SKM-1 treated with dmso at 0.1 percent for 144 hours (cell line): ENCODE measurements at regions not wholly inside any gene's neighbourhood (a gene's known extent, or its start where the extent isn't known, plus 50 kb on each side); places are given as distances from the start of the nearest gene placed in this dataset.
"Not testable (repeated sequence)": the region's sequence is repeated elsewhere in the genome, so short reads cannot be mapped to it uniquely, and the experiment has no call there.

ENCODE experiments used
- DNase-seq: peaks from one replicate; lab custom pipeline; 2025; ENCODE audit not compliant: unreplicated experiment; lab: John Stamatoyannopoulos, UW

DNA sequence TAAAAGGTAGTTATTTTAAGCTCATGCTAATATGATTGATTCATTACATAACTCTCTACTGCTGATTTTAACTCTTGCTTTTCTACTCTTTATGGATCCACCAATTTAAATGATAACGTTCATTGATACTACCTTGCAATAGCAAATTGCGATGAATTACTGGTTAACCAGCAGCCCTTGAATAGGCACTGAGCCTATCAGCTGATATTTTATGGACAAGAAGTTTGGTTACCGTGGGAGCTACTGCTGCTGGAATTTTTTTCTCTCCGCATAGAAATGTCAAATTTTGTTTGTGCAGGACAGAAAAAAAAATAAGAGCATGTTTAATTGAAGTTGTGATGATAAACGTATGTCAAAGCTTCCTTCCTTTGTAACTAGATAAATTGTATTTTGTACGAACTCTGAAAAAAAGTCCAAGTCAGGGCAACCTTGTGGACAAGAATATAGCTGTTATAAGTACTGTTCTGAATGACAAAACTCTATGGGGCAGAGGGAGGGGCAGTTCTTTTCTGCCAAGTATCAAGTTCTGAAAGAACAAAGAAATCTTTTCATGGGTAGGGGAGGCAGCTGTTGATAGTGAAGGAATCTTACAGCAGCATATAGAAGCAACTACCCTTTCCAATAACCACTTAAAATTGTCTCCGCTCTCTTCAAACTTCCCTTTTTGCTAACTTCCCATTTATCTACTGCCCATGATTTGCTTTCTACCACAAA, 434.9 kb upstream of the PABPC4L start:
- peak; percentile 53 for DNase-seq

DNA sequence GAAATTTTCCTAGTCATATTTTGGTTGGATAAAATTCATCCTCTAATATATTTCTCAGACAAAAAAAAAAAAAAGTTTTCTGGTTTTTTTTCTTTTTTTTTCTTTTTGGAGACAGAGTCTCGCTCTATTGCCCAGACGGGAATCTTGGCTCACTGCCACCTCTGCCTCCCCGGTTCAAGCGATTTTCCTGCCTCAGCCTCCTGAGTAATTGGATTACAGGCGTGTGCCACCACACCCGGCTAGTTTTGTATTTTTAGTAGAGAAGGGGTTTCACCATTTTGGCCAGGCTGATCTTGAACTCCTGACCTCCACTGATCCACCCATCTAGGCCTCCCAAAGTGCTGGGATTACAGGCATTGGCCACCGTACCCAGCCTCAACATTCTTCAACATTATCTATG, 432.7 kb upstream of the PABPC4L start:
- no peak for DNase-seq

DNA sequence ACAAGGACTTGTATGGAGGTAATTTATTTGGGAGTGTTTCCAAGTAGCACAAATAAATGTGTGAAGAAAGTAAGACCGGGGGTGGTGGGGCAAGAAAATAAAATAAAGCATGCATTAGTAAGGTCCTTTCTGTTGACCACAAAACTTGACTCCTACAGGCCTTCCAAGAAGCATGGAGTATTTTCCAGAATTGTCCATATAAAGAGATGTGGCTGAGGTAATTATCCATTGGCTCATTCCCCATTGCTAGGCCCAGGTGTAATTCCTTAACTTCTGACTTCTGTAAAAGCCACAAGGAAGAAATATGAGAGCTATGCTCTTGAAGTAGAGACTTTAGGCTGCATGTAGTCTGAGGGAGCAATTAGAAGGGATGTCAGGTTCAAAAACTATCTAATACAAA, 430.5 kb upstream of the PABPC4L start:
- no peak for DNase-seq

DNA sequence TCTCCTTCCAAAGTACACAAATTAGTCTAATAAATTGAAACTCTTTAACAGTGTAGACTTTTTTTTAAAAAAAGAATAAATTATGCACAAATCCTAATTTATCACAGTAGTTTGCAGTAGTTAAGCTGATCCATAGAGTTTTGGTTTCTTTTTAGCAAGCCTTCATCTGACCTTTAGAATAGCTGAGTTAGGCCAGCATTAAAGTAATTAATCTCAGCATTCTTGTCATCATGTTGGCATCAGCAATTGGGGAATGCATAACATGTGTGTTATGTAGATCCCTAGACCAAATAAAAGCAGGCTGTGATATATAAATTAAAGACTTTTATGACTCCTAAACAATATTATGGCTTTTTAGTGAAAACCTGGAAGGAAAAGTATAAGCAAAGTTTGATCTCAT, 426.5 kb upstream of the PABPC4L start:
- DNase-seq, result no peak

DNA sequence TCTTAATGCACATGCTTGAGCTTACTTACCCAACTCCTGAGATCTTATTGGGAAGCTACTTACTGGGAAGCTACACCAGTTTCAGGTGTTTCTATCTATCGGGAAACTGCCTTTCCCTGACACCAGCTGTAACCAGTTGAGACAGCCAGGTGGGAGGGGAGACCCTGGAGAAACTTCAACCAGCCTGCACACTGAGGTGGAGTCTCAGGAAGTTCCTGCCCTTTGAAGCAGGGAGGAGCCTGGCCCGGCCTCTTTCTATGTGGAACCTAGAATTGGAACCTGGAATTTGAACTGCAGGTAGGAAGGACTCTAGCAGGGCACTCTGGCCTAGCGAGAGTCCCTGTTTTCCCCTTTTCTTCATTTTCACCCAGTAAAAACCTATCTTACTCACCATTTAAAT, 425.8 kb upstream of the PABPC4L start:
- DNase-seq, result no peak

DNA sequence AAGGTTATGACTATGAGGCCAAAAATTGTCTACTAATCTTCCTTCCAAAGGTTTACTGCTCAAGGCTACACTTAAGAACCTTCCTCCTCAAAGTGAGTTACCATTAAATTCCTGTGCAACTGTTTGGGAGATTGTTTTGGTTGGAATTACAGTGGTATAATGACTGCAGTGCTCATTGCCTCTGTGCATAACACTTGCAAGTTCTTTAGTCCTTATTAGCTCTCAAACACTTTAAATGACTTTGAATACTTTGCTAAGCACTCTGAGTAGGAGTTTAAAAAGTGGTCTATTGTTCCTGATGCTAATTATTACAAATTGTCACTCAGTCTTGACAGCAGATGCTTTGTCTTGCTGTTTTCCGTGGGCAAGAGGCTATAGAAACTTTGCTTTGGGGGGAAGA, 422.8 kb upstream of the PABPC4L start:
- DNase-seq, result no peak

DNA sequence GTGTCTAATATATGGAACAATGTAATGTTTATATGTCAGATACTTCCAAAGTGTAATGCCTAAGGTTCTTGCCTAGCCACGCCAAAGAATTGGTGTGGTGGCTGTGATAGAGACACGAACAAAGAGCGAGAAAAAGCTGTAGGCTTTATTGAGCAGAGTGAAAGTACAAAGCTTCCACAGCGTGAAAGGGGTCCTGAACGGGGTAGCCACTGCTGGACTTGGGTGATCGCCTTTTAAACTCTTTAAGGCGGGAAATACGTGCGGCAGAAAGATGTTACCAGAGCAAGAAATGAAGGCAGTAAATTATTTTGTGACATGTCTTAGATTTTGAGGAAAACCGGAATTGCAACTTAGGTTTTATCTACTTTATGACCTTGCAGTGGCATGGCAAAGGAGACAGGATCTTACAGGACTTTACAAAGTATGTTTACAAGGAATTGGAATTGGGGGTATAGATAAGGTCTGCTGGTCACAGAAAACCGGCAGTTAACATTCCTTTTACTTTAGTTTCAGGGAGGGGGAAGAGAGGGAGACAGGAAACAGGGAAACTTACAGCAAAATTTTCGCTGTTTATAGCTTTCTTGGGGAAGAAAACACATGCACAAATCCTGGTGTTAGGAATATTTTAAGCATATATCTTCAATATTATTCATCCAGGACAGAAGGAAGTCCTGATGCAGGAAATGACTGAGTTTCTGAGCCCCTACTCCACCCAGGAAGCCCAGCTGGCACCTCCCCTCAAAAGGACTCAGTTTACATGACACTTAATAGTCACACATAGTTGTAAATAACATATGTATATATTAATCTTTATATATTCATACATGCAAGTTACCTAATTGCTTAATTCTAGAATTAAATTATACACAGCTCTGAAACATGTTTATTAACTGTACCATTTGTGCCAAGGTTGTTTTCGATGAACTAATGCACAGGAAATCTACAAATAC, 421.3 kb upstream of the PABPC4L start:
- DNase-seq, result not testable (repeated sequence)

DNA sequence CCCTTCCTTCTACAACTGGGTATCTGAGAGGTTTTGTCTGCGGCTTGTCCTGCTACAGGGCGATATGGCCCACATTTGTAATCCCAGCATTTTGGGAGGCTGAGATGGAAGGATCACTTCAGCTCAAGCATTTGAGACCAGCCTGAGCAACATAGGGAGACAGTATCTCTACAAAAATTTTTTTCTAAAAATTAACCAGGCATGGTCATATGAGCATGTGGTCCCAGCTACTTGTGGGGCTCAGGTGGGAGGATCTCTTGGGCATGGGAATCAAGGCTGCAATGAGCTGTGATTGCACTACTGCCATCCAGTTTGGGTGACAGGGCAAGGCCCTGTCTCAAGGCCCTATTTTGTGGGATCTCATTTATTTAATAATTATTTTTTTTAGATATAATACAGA, 420.6 kb upstream of the PABPC4L start:
- DNase-seq, result no peak

DNA sequence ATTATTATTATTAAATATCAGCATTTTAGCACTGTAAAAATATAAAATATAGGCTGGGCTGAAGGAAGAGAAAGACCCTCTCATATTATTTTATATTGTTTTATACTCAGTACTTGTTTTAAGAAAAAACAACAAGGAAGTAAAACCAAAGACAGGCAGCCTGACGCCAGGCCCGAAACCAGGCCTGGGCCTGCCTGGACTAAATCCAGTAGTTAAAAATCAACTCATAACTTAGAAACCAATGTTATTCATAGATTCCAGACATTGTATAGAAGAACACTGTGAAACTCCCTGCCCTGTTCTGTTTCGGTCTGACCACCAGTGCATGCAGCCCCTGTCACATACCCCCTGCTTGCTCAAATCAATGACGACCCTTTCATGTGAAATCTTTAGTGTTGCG, 420.1 kb upstream of the PABPC4L start:
- not testable (repeated sequence) for DNase-seq

DNA sequence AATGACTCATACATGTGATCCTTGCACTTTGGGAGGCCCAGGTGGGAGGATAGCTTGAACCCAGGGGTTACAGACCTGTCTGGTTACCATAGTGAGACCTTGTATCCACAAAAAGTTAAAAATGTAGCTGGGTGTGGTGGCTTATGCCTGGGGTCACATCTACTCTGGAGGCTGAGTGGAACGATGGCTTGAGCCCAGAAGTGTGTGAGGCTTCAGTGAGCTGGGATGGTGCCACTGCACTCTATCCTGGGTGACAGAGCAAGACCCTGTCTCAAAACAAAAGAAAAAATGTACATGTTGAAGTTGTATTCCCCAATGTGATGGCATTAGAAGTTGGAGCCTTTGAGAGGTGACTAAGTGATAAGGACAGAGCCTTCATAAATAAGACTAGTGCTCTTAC, 409.4 kb upstream of the PABPC4L start:
- DNase-seq, result no peak

DNA sequence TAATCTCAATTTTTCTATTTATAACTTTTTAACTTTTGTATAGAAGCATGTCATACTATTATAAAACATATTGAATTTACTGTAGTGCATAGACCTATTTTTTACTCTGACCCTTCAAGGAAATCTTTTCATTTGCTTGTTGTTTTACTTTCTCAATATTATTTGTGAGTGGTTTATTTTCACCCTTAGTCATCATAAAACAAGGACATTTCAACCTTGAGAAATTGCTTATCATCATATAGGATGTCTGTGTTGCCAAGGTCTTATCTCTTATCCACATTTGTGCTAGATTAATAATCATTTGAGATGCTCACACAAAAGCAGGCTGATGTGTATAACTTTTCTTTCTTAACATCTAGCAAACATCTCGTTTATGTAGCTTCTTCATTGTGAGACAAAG, 408.6 kb upstream of the PABPC4L start:
- DNase-seq, result no peak

DNA sequence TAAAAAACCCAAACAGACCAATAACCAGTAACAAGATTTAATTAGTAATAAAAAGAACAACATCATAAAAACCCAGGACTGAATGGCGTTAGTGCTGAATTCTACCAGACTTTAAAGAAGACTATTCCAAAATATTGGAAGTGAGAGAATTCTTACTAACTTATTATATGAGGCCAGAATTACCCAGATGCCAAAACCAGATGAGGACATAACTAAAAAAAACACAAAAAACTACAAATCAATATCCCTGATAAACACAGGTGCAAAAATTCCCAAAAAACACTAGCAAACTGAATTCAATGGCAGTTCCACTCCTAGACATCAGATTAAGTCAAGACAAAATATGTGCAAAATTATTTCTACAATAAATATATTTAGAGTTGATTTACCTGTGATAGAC, 400.1 kb upstream of the PABPC4L start:
- no peak for DNase-seq

DNA sequence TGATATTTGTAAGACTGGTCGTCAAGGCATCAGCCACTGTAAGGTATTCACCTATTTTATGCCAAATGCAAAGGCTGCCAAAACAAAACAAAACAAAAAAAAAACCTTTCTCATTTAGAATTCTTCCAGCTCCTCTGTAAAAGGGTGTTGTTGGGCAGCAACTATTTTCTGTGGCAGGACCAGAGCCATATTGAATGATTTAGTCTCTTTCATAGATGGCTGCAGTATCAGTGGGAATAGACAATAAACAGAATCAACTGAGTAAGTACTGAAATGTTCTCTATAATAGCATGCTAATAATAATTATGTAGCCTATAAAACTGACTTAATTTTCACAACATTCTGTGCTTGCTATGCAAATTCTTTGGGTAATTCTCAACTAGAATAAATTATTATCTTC, 389.7 kb upstream of the PABPC4L start:
- no peak for DNase-seq

DNA sequence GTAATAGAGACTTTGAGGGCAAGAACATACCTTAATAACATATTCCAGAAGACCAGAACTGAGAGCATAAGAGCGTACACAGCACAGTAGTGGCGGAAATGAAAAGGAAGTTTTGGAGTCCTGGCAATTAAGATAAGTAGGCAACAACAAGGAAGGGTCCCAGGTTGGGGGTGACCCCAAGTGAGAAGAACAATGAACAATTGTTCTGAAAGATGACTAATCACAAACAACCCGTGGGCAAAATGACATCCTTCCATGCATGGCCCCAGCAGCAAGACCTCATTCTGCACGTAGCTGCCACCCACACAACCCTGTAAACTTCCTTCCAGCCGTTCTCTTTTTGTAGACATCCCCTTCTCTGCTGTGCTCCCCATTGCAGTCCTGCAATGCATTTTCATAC, 384.4 kb upstream of the PABPC4L start:
- DNase-seq, result no peak

DNA sequence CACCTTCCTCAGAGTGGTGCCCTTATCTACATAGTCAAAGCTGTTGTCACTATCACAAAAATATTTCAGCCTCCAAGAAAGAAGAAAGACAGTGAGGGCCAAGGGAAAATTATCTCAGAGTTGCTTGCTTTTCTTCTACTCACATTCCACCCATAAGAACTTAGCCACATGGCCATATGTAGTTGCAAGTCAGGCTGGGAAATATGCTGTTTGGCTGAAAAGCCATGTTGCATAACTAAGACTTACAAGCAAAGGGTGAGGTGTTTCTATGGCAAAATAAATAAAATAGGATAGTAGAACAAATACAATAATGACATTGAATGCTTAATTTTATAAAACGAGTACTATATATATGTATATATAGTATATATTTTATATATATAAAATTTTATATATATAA, 365.9 kb upstream of the PABPC4L start:
- no peak for DNase-seq

DNA sequence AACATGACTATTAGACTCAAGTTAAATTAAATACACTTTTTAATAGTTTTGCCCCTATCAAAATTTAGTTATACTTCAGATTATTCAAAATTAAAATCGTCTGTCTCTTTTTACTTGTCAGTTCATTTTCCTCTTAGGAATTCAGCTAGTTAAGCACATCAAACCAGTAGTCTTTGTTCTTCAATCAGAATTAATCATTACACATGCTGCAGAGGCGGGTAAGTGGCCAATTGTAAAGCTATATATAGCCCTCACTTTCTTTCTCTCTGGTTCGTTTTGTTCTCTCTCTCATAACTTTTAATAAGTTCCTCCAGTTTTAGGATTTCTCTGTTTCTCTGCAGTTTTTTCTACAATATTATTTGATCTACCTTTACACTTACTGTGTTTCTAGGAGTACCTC, 359.1 kb upstream of the PABPC4L start:
- DNase-seq, result no peak

DNA sequence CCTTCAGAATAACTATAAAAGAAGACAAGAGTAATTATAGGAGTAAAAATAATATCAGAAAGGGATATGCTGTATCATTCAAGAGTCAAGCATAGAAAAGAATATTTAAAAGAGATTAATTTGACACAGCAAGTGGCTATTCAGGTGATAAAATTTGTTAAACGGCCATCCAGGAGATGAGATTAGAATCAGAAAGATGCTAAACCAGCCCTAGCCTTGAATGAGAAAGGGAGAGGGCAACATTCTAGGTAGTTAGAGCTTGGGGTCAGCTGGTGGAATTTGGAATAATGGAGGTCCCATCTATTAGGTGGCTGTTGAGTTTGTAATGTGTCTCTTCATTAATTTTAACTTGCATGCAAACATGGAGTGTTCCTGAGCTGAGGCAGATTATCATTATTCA, 350.5 kb upstream of the PABPC4L start:
- no peak for DNase-seq

DNA sequence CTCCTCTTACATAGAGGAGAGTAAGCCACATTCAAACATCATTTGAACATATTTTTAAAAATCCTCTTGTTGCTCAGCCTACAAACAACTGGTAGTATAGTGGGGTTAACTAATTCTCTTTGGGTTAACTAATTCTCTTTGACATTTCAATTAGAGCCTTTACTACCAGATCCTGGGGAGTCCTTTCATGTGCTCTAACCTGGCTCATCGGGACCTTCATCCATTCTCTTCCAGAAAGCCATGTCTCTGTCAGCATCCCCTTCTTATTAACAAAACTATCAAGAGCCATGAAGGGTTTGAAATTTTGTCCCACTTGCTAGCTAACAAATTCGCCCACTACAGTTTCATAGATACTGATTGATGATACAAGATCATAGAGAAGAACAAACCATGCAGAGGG, 349.8 kb upstream of the PABPC4L start:
- DNase-seq, result no peak

DNA sequence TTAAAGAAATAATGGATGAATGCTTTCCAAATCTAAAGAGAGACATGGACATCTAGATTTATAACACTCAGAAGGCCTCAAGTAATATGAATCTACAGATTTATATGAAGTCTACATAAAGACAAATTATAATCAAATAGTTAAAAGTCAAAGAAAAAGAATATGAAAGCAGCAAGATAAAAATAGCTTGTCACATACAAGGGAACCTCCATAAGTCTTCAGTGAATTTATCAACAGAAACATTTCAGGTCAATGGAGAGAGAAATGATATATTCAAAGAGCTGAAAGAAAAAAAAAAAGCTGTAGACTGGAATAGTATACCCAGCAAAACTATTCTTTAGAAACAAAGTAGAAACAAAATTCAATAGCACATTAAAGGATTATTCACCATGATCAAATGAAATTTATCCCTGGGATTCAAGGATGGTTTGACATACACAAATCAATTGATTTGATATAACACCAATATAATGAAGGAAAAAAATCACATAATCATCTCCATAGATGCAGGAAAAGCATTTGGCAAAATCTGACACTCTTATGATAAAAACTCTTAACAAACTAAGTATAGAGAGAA, 346.6 kb upstream of the PABPC4L start:
- DNase-seq, result no peak

DNA sequence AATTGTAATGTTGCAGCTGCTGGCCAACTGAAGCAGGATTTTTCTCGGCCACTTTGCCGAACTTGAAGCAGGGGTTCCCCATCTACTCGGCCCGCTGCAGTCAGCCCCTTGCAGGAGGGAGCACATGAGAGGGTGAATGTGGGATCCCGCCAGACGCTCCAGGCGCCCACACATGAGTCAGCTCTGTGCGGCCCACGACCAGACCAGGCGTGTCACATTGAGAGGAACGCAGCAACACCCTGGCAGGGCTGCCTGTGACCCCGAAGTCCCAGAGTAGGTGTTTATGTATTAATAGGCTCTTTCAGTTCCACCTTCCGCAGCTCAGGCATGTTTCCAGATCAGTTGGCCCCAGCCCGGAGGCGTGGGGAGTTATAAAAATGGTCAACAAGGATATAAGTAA, 344.7 kb upstream of the PABPC4L start:
- DNase-seq, result no peak

DNA sequence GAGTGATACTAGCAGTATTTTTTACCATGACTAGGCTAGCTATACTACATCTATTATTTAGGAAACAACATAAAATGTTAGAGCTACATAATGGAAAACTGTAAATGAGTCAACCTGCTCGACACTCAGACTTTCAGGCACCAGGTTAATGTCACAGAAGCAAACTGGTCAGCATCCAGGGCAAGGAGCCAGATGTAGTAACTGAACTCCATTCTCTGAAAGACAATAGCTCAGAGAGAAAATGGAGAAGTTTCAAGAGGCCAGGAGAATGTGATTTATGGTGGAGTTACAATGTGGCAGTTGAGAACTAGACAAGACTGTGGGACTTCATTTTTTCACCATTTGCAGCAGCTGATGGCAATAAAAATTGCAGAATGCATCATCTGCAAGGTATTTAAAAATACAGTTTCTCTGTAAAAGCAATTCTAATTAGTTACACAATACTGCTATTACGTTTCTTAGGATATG, 342.7 kb upstream of the PABPC4L start:
- no peak for DNase-seq

DNA sequence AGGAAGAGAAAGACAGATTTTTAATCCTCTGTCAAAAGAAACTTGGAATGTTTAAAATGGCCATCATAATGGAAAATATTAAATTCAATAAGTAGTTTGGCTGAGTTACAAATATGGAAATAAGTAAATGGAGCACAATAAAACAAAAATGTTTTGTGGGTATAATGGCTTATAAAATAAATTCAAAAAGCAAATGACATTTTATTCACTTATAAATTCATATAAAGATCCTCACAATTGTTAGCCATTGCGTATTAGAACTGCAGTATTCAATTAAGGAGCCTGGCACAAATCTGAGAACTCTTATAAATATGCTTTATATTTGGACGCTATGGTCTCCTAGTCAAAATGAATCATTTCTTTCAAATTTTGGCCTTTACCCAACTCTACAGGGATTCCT, 339.0 kb upstream of the PABPC4L start:
- no peak for DNase-seq
